Kidney (tissue), 13 donors: ENCODE measurements at regions not wholly inside any gene's neighbourhood (a gene's known extent, or its start where the extent isn't known, plus 50 kb on each side); places are given as distances from the start of the nearest gene placed in this dataset.

Experiments used
- DNase-seq, 5 donors: peaks; one replicate each; pipeline ENCODE4 v3.0.0-alpha.2; 2013 to 2020
- FAIRE-seq: peaks from 2 replicates; lab custom pipeline; 2012; peaks lifted over from hg19 to GRCh38; lab: Jason Lieb, UNC
- H3K27ac ChIP-seq, 2 donors: one replicate each; pipeline ENCODE4 v1.7.0; 2013; ENCODE audit warnings: low read depth in 2 of 2, low read length in 2 of 2, inconsistent platforms in 1 of 2
- H3K27me3 ChIP-seq: one replicate; pipeline ENCODE4 v1.7.1; 2013; ENCODE audit warnings: low read length, inconsistent platforms; ENCODE audit not compliant: control insufficient read depth, insufficient read depth
- H3K36me3 ChIP-seq, 3 donors: one replicate each; pipeline versions ENCODE4 v1.7.0 to v1.7.1; 2013; ENCODE audit warnings: low read length in 3 of 3, control low read depth in 1 of 3, inconsistent platforms in 1 of 3; ENCODE audit not compliant: insufficient read depth in 3 of 3, control insufficient read depth in 2 of 3
- H3K4me1 ChIP-seq, 3 donors: one replicate each; pipeline versions ENCODE4 v1.7.0 to v1.7.1; 2013; ENCODE audit warnings: low read length in 3 of 3, inconsistent platforms in 1 of 3, low read depth in 1 of 3; ENCODE audit not compliant: control insufficient read depth in 2 of 3, insufficient read depth in 2 of 3
- H3K4me3 ChIP-seq, 3 donors: one replicate each; pipeline versions ENCODE4 v1.7.0 to v1.8.1; 2013; ENCODE audit warnings: low read length in 3 of 3, control low read depth in 1 of 3, inconsistent platforms in 1 of 3
- H3K9ac ChIP-seq, 3 donors: one replicate each; pipeline versions ENCODE4 v1.7.0 to v1.7.1; 2013; ENCODE audit warnings: low read length in 3 of 3, control low read depth in 1 of 3, inconsistent platforms in 1 of 3
- H3K9me3 ChIP-seq, 3 donors: one replicate each; pipeline versions ENCODE4 v1.7.0 to v1.7.1; 2013; ENCODE audit warnings: low read length in 3 of 3, control low read depth in 1 of 3, inconsistent platforms in 1 of 3; ENCODE audit not compliant: control insufficient read depth in 2 of 3, insufficient read depth in 1 of 3
- intact Hi-C: fragments of 100-400 bp; cut with DNase I; formaldehyde crosslinking; loops from one replicate; pipeline ENCODE4 v1.11.1; 2022
- TF ChIP-seq, protein P1 (sequence below): IDR thresholded peaks from 3 replicates; pipeline ENCODE4 v1.5.1; 2012; ENCODE audit warnings: mild to moderate bottlenecking, moderate library complexity, borderline replicate concordance; ENCODE audit not compliant: insufficient read depth; ENCODE audit errors: extremely low read depth
- donor health status: control.
- donor health status: control.
- donor health status: control.
- donor health status: control.
- donor health status: control.
- donor health status: DM: yes; HTN: yes; CAD: no.
- donor health status: Normal renal cell carcinoma (clear cell type).

- no peaks in the 10 kb centered on the region for H3K9me3 ChIP-seq
- TF ChIP-seq, protein P1, sequence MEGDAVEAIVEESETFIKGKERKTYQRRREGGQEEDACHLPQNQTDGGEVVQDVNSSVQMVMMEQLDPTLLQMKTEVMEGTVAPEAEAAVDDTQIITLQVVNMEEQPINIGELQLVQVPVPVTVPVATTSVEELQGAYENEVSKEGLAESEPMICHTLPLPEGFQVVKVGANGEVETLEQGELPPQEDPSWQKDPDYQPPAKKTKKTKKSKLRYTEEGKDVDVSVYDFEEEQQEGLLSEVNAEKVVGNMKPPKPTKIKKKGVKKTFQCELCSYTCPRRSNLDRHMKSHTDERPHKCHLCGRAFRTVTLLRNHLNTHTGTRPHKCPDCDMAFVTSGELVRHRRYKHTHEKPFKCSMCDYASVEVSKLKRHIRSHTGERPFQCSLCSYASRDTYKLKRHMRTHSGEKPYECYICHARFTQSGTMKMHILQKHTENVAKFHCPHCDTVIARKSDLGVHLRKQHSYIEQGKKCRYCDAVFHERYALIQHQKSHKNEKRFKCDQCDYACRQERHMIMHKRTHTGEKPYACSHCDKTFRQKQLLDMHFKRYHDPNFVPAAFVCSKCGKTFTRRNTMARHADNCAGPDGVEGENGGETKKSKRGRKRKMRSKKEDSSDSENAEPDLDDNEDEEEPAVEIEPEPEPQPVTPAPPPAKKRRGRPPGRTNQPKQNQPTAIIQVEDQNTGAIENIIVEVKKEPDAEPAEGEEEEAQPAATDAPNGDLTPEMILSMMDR, result no peak
- FAIRE-seq (no peak), DNase-seq (no peak)
- no peak overlapping the region for H3K27ac ChIP-seq
- intact Hi-C loops, result no loop called here
- H3K9ac ChIP-seq, result no peak overlapping the region
- no peak overlapping the region for H3K4me3 ChIP-seq
- H3K27me3 ChIP-seq, result no peaks in the 10 kb centered on the region
- no peaks in the 10 kb centered on the region for H3K36me3 ChIP-seq
- no peaks in the 10 kb centered on the region for H3K4me1 ChIP-seq
These were observed 59.1 kb downstream of the ELAPOR2 start for GRCh38 chr7:87000344-87000743.

GRCh38 chr7:86999750-87000149 is 59.7 kb downstream of the ELAPOR2 start:
- Histone ChIP-seq H3K9me3 (no peaks in the 10 kb centered on the region), H3K27me3 (no peaks in the 10 kb centered on the region), H3K4me1 (no peaks in the 10 kb centered on the region), H3K9ac (no peak overlapping the region), H3K27ac (no peak overlapping the region), H3K4me3 (no peak overlapping the region), H3K36me3 (no peaks in the 10 kb centered on the region)
- DNase-seq, result no peak
- TF ChIP-seq, protein P1, result no peak
- FAIRE-seq, result no peak
- intact Hi-C loops, result no loop called here

GRCh38 chr7:86995814-86996213 is 63.6 kb downstream of the ELAPOR2 start:
- no peak for DNase-seq
- H3K27me3 ChIP-seq, result no peaks in the 10 kb centered on the region
- H3K4me1 ChIP-seq, result no peaks in the 10 kb centered on the region
- H3K9ac ChIP-seq, result no peak overlapping the region
- no peak for FAIRE-seq
- H3K27ac ChIP-seq, result no peak overlapping the region
- no peaks in the 10 kb centered on the region for H3K36me3 ChIP-seq
- intact Hi-C loops, result no loop called here
- no peaks in the 10 kb centered on the region for H3K9me3 ChIP-seq
- H3K4me3 ChIP-seq, result no peak overlapping the region
- TF ChIP-seq, protein P1, result no peak

DNA sequence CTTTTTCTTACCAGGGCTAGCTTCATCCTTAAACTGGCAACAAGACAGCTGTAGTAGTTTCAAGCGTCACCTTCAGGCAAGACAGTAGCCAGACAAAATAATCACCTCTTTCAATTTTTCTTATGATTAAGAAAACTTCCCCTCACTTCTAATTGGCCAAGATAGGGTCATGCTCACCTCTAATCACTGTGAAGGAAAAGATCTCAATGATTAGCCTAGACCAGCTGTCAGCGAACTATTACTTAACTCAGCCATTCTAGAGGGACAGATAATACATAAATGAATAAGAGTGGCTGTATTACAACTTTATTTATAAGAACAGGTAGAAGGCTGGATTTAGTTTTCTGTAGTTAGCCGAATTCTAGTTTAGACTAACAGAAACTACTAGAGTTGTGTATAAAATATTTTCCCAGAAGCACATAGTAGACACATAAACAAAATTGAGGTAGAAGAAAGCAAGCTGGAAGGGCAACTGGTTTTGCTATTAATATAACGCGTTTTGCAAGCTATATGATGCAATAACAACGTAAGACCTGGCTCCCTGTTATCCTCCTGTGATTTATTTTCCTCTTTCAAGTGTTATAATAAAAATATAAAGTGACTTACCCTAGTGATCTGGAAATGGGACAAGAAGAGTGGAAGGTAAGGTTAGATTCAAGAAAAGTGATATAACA is 64.3 kb downstream of the ELAPOR2 start:
- DNase-seq, result no peak
- Histone ChIP-seq H3K9ac (no peak overlapping the region), H3K36me3 (no peaks in the 10 kb centered on the region)

More for the DNA sequence above, 64.3 kb downstream of the ELAPOR2 start:
- Histone ChIP-seq H3K27me3 (no peaks in the 10 kb centered on the region), H3K9me3 (no peaks in the 10 kb centered on the region), H3K4me3 (no peak overlapping the region), H3K4me1 (no peaks in the 10 kb centered on the region), H3K27ac (no peak overlapping the region)
- TF ChIP-seq, protein P1, result no peak
- no peak for FAIRE-seq
- intact Hi-C loops, result no loop called here
